Astrocyte of the cerebellum (primary cell): ENCODE measurements at regions not wholly inside any gene's neighbourhood (a gene's known extent, or its start where the extent isn't known, plus 50 kb on each side); places are given as distances from the start of the nearest gene placed in this dataset.
A peak's percentile ranks its signal among the peaks of the same experiment; 100 is the strongest.

Experiments
- DNase-seq: peaks from one replicate; pipeline ENCODE4 v3.0.0-alpha.2; 2011; ENCODE audit warnings: low read depth
- H3K4me3 ChIP-seq: 2 replicates; pipeline ENCODE4 v1.5.1; 2011; ENCODE audit warnings: mild to moderate bottlenecking, low read depth, low read length, moderate library complexity
- in situ Hi-C: cut with HindIII; loops from 2 replicates; pipeline ENCODE4 v1.10.0; 2017; ENCODE audit warnings: low sequenced_read_pairs
- TF ChIP-seq, protein P1 (sequence below): IDR thresholded peaks from 2 replicates; pipeline ENCODE4 v1.5.1; 2012; ENCODE audit warnings: low read length, low read depth, moderate library complexity, mild to moderate bottlenecking; ENCODE audit errors: missing control alignments

- TF ChIP-seq, protein P1, sequence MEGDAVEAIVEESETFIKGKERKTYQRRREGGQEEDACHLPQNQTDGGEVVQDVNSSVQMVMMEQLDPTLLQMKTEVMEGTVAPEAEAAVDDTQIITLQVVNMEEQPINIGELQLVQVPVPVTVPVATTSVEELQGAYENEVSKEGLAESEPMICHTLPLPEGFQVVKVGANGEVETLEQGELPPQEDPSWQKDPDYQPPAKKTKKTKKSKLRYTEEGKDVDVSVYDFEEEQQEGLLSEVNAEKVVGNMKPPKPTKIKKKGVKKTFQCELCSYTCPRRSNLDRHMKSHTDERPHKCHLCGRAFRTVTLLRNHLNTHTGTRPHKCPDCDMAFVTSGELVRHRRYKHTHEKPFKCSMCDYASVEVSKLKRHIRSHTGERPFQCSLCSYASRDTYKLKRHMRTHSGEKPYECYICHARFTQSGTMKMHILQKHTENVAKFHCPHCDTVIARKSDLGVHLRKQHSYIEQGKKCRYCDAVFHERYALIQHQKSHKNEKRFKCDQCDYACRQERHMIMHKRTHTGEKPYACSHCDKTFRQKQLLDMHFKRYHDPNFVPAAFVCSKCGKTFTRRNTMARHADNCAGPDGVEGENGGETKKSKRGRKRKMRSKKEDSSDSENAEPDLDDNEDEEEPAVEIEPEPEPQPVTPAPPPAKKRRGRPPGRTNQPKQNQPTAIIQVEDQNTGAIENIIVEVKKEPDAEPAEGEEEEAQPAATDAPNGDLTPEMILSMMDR: no peak
- DNase-seq: no peak
- in situ Hi-C loops: no loop called here
Observed at GRCh38 chr2:40545645-40546044, 93.8 kb upstream of the SLC8A1 start.

GRCh38 chr2:40546439-40547191 lies 94.7 kb upstream of the SLC8A1 start:
- DNase-seq: no peak
- no peak overlapping the region for H3K4me3 ChIP-seq
- in situ Hi-C loops: no loop called here
- TF ChIP-seq, protein P1: no peak

More at GRCh38 chr2:40545645-40546044, 93.8 kb upstream of the SLC8A1 start:
- no peak overlapping the region for H3K4me3 ChIP-seq

DNA sequence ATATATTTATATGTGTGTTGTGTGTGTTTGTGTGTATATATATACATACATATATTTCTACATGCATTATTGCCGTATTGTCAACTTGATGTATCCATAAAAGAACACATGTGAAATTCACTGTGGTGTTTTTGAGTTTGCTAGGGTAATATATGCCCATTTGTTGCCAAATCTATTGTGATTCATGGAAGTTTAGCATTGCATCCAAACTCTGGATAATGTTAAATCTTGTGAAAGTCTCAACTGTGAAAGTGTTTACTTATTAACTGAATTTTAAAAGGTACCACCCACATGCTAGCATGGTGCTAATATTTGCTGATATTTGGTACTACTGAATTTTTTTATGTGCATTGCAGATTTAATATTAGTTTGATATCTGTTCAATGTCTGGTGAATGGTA lies 96.6 kb upstream of the SLC8A1 start:
- no peak overlapping the region for H3K4me3 ChIP-seq
- in situ Hi-C loops: no loop called here
- TF ChIP-seq, protein P1: no peak
- no peak for DNase-seq

- TF ChIP-seq, protein P1: no peak
- in situ Hi-C loops: no loop called here
- no peak for DNase-seq
- no peak overlapping the region for H3K4me3 ChIP-seq
Observed at GRCh38 chr2:40550085-40550484, 98.2 kb upstream of the SLC8A1 start.

GRCh38 chr2:40551081-40551480 lies 99.2 kb upstream of the SLC8A1 start:
- no peak for DNase-seq
- no peak overlapping the region for H3K4me3 ChIP-seq
- in situ Hi-C loops: no loop called here
- TF ChIP-seq, protein P1: no peak

GRCh38 chr2:40554665-40555294 lies 102.9 kb upstream of the SLC8A1 start:
- H3K4me3 ChIP-seq: no peak overlapping the region
- DNase-seq: peak; percentile 26
- in situ Hi-C loops: no loop called here
- TF ChIP-seq, protein P1: peak; percentile 83
